ENCODE measurements at regions not wholly inside any gene's neighbourhood (a gene's known extent, or its start where the extent isn't known, plus 50 kb on each side); places are given as distances from the start of the nearest gene placed in this dataset.
"Not testable (repeated sequence)": the region's sequence is repeated elsewhere in the genome, so short reads cannot be mapped to it uniquely, and the experiment has no call there.

DNA sequence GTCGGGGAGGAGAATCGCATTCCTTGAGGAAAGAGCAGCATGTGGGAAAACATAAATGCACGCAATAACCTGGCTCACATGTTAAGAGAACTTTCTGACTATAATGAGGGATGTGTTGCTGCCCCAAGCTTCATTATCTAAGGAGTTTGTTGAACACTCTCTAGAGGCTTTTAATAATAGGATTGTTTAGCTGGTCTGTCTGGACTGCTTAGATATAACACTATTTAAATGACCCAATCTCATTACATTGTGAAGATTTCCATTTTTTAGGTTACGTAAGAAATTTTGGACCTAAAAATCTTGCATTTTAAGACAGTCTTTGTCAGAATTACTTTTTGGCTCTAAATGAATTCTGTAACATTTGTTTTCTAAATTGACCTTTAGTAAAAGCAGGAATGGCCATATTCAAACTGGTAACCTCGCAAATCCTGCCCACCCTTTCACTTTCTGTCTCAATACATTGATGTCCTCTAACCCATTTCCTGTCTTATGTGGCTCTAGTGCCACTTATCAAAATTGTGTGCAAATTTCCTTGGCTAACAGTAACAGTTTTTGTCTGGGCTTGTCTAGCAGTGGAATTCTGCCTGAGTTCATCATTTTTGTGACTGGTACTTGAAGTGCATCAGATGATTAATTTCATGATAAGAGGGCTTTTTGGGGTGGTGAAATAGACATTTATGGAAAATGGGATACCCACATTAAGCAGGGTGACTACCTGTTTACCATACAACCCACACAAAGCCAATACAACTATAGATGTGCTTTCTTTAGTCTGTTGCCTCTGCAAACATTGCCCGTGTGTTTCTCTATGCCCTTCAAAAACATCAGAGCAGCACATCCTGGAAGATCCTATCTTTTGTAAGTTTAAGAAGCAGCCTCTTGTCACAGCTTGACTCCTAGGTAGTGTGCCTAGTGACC, 61.6 kb upstream of the IKBKE start:
- not testable (repeated sequence) for DNase-seq

DNA sequence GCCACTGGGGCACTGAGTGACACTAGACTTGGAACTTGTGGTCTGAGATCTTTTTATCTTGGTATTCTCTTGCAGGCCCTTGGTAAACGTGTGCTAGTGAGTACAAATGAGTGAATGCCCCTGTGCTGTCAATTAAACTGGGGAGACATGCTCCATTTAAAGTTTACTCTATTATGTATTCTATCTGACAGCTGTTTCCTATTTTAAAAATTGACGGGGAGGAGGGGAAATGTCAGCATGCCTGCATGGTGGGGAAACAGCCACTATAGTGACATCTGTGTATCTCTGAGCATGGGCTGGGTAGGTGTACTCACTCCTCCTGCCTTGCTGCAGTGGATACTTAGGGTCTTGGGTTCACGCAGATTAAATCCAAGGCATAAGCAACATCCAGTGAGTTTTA, 59.0 kb upstream of the IKBKE start:
- DNase-seq = no peak

DNA sequence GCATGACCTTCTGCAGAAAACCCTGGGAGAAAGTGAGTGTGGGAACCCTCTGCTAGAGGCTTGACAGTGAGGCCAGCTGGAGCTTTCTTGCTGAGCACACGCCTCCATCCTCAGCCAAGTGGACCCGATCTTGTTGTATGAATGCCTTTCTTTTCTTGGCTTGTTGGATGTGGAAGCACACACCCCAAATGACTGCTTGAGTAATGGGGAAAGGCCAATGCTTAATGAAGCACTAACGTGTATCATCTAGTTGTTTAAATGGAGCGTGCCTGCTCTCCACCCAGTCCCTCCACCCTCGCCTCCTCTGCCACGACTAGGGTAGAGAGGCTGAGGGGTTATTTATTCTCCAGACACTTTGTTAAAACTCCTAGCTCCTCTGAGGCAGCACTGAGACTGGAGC, 54.3 kb upstream of the IKBKE start:
- DNase-seq = no peak

DNA sequence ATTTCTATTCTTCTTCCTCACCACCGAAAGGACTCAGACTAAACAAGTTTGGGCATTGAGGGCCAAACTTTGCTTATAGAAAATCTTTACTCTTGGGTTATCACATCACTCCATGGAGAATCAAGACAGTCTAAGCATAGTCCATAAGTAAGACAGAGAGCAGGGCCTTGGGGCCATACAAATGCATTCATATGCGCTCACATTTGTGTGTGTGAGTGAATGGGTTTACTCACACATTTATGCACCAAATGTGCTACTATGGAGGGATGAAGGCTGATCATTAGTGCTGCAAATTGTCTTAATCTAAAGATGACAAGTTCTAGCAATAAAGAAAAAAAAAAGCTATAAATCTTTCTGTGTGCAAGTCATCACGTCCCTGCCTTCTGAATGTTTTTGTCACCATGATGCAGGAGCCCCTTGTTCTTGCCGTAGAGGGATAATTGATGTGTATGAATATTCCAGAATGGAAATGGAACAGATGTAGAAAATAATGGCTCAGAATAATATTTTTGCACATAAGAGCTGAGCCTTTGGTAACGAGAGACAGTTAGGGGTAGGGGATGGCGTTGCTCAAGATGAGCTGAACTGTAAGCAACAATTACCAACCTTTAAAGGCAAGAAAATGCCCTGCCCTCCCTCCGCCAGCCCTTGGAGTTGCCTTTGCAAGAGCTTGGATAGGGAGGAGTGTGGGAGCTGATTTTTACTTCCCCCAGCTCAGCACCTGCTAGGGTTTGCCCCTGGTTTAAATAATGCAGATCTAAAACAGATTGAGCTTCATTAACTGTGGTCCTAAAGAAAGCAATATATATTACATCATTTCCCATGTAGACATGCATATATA, 52.3 kb upstream of the IKBKE start:
- DNase-seq = no peak

- DNase-seq = no peak
These were observed 51.0 kb upstream of the IKBKE start for GRCh38 chr1:206419250-206419649.

DNA sequence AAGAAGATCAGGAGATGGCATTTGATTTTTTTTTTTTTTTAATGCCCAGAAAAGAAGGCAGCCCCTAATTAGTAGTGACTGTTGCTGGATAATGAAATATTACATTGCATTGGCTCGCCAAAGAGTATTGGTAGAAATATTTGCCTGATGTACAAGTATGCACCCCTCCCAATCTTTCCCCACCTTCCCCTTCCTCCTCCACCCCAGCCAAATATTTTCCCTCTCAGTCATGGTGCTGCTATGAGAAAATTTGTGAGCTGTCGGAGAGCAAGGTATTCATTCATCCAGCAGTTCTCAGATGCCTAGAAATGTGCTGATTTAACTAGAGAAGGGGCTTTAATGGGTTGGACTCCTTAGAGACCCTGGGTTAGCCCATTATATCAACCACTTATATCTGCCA, 50.5 kb upstream of the IKBKE start:
- DNase-seq = no peak

- no peak for DNase-seq
These were observed 49.8 kb upstream of the IKBKE start for GRCh38 chr1:206420471-206420870.

Measured in right forelimb (tissue), 1 donor.